Keratinocyte (primary cell): ENCODE measurements at regions not wholly inside any gene's neighbourhood (a gene's known extent, or its start where the extent isn't known, plus 50 kb on each side); places are given as distances from the start of the nearest gene placed in this dataset.

ENCODE experiments used
- DNase-seq: peaks from one replicate; pipeline ENCODE4 v3.0.0-alpha.2; 2011; ENCODE audit warnings: low read depth, missing footprints, low spot score
- FAIRE-seq: peaks from 2 replicates; lab custom pipeline; 2011; peaks lifted over from hg19 to GRCh38; lab: Jason Lieb, UNC
- H2AFZ ChIP-seq: 2 replicates; pipeline ENCODE4 v1.6.0; 2012; ENCODE audit warnings: low read length, control low read depth, inconsistent platforms; ENCODE audit not compliant: control insufficient read depth
- H3K27ac ChIP-seq: 2 replicates; pipeline ENCODE4 v1.5.1; 2011; ENCODE audit warnings: low read length; ENCODE audit not compliant: control insufficient read depth, insufficient read depth
- H3K27me3 ChIP-seq: 3 replicates; pipeline ENCODE4 v1.6.0; 2011; ENCODE audit warnings: low read length; ENCODE audit not compliant: control insufficient read depth, insufficient read depth; ENCODE audit errors: extremely low read depth
- H3K36me3 ChIP-seq, 2 experiments: 2 replicates in 1 of 2; 3 replicates in 1 of 2; pipeline ENCODE4 v1.5.1; 2011; ENCODE audit warnings: low read length in 2 of 2, mild to moderate bottlenecking in 1 of 2; ENCODE audit not compliant: control insufficient read depth in 2 of 2, insufficient read depth in 2 of 2; ENCODE audit errors: extremely low read depth in 1 of 2
- H3K4me1 ChIP-seq: 3 replicates; pipeline ENCODE4 v1.5.1; 2011; ENCODE audit warnings: low read length; ENCODE audit not compliant: control insufficient read depth, insufficient read depth; ENCODE audit errors: extremely low read depth
- H3K4me2 ChIP-seq: 3 replicates; pipeline ENCODE4 v1.6.0; 2011; ENCODE audit warnings: low read depth, low read length; ENCODE audit not compliant: control insufficient read depth, insufficient read depth; ENCODE audit errors: extremely low read depth
- H3K4me3 ChIP-seq, 3 experiments: fragments of 200-600 bp in 1 of 3; sonication (generic) in 1 of 3; 2 replicates in 2 of 3; 3 replicates in 1 of 3; pipeline ENCODE4 v1.5.1; 2011 to 2016; ENCODE audit warnings: low read length in 3 of 3, mild to moderate bottlenecking in 3 of 3, control low read depth in 2 of 3, inconsistent platforms in 1 of 3, low read depth in 1 of 3, mixed read lengths in 1 of 3, mixed run types in 1 of 3, moderate library complexity in 1 of 3; ENCODE audit not compliant: control insufficient read depth in 2 of 3, insufficient read depth in 2 of 3; ENCODE audit errors: extremely low read depth in 1 of 3
- H3K79me2 ChIP-seq: 2 replicates; pipeline ENCODE4 v1.6.0; 2012; ENCODE audit warnings: low read length; ENCODE audit not compliant: control insufficient read depth, insufficient read depth
- H3K9ac ChIP-seq: 3 replicates; pipeline ENCODE4 v1.6.0; 2011; ENCODE audit warnings: low read length; ENCODE audit not compliant: control insufficient read depth, insufficient read depth; ENCODE audit errors: extremely low read depth
- H3K9me1 ChIP-seq: 3 replicates; pipeline ENCODE4 v1.6.0; 2011; ENCODE audit warnings: low read length; ENCODE audit not compliant: control insufficient read depth, insufficient read depth; ENCODE audit errors: extremely low read depth
- H3K9me3 ChIP-seq: 2 replicates; pipeline ENCODE4 v1.5.1; 2012; ENCODE audit warnings: low read depth, low read length; ENCODE audit not compliant: control insufficient read depth
- H4K20me1 ChIP-seq: 3 replicates; pipeline ENCODE4 v1.6.0; 2011; ENCODE audit warnings: low read length; ENCODE audit not compliant: control insufficient read depth, insufficient read depth; ENCODE audit errors: extremely low read depth
- CTCF ChIP-seq, 3 experiments: IDR thresholded peaks in 1 of 3; conservative IDR thresholded peaks in 1 of 3; optimal IDR thresholded peaks in 1 of 3; 2 replicates in 2 of 3; 3 replicates in 1 of 3; pipeline versions ENCODE3 to v1.5.1; 2011; ENCODE audit warnings: low read length in 3 of 3, mild to moderate bottlenecking in 3 of 3, moderate library complexity in 2 of 3, control low read depth in 1 of 3, inconsistent platforms in 1 of 3; ENCODE audit not compliant: insufficient read depth in 2 of 3; ENCODE audit errors: extremely low read depth in 1 of 3
- EZH2 ChIP-seq: IDR thresholded peaks from one replicate; pipeline ENCODE4 v1.6.1; 2012; ENCODE audit warnings: inconsistent platforms, mild to moderate bottlenecking, low read length, moderate library complexity
- dilution Hi-C: fragments of 300-500 bp; cut with MboI; formaldehyde crosslinking; loops from one replicate; pipeline ENCODE4 v1.7.0; 2020; ENCODE audit warnings: low sequenced_read_pairs; ENCODE audit not compliant: extremely low pct_ligation_motif_present

DNA sequence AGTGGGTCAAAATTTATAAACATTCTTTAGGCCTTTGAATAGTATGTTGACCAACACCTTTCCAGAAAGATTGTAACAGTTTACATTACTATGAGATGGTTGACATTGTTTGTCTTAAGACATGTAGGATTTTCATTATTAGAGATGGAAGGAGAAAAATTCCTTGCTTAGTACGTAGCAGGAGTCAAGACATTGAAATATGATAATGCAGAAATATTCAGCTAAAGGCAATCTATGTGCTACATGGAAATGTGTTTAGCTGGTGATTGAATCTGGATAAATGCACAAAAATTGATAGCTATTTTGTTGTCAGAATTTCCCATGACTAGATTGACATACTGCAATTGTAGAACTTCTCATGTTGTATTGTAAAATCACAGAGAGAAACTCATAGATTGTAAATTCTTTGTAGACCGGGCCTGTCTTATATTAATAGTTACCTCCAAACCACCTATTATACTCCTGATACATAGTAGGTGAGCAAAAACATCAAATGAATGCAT is 370.4 kb upstream of the CBLB start:
- H3K27me3 ChIP-seq = no peaks in the 10 kb centered on the region
- H3K9me1 ChIP-seq = no peaks in the 10 kb centered on the region
- no peak overlapping the region for H3K4me2 ChIP-seq
- H3K36me3 ChIP-seq = no peaks in the 10 kb centered on the region
- H2AFZ ChIP-seq = no peak overlapping the region
- FAIRE-seq = no peak
- no peaks in the 10 kb centered on the region for H3K9me3 ChIP-seq
- no peak for TF ChIP-seq CTCF (optimal IDR thresholded peaks at IDR 0.05 in 1 of 3, IDR thresholded peaks at IDR 0.05 in 1 of 3, conservative IDR thresholded peaks at IDR 0.05 in 1 of 3; ENCODE audit: extremely low read depth in 1 of 3, insufficient read depth in 2 of 3, low read length in 3 of 3)
- no peak for TF ChIP-seq EZH2
- no peak overlapping the region for H3K27ac ChIP-seq
- no peaks in the 10 kb centered on the region for H4K20me1 ChIP-seq
- H3K4me1 ChIP-seq = no peaks in the 10 kb centered on the region
- H3K4me3 ChIP-seq = no peak overlapping the region
- H3K9ac ChIP-seq = no peak overlapping the region
- dilution Hi-C loops = no loop called here
- no peak for DNase-seq
- no peaks in the 10 kb centered on the region for H3K79me2 ChIP-seq

GRCh38 chr3:106241593-106241992 is 372.8 kb upstream of the CBLB start:
- no peak for DNase-seq
- Histone ChIP-seq H4K20me1 (no peaks in the 10 kb centered on the region), H3K9ac (no peak overlapping the region), H2AFZ (no peak overlapping the region), H3K27me3 (no peaks in the 10 kb centered on the region), H3K4me3 (no peak overlapping the region), H3K9me3 (no peaks in the 10 kb centered on the region), H3K36me3 (no peaks in the 10 kb centered on the region), H3K4me2 (no peak overlapping the region), H3K4me1 (no peaks in the 10 kb centered on the region), H3K27ac (no peak overlapping the region), H3K9me1 (no peaks in the 10 kb centered on the region), H3K79me2 (no peaks in the 10 kb centered on the region)
- FAIRE-seq = no peak
- TF ChIP-seq CTCF (optimal IDR thresholded peaks at IDR 0.05 in 1 of 3, IDR thresholded peaks at IDR 0.05 in 1 of 3, conservative IDR thresholded peaks at IDR 0.05 in 1 of 3; ENCODE audit: extremely low read depth in 1 of 3, insufficient read depth in 2 of 3, low read length in 3 of 3) (no peak), EZH2 (no peak)
- dilution Hi-C loops = no loop called here
